ENCODE measurements at regions not wholly inside any gene's neighbourhood (a gene's known extent, or its start where the extent isn't known, plus 50 kb on each side); places are given as distances from the start of the nearest gene placed in this dataset.
A peak's percentile ranks its signal among the peaks of the same experiment; 100 is the strongest.

DNA sequence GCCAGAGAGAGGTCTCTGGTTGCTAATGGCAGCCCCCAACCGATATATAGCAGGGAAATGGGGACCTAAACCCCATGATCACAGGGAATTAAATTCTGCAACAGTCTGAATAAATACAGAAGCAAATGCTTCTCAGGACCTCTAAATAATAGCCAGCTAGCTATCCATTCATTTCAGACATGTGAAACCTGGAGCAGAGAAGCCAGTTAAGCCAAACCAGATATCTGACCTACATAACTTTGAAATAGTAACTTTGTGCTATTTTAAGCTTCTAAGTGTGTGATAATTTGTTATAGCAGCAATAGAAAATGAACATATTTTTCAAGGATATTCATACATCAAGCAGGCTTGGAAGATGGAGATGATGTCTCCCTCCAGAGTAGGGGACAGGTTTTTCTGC, 1062.9 kb upstream of the CADM2 start:
- DNase-seq (ENCODE audit: low spot score): no peak

GRCh38 chr3:83902787-83903533, 1055.8 kb upstream of the CADM2 start:
- no peak for DNase-seq (ENCODE audit: low spot score)

DNA sequence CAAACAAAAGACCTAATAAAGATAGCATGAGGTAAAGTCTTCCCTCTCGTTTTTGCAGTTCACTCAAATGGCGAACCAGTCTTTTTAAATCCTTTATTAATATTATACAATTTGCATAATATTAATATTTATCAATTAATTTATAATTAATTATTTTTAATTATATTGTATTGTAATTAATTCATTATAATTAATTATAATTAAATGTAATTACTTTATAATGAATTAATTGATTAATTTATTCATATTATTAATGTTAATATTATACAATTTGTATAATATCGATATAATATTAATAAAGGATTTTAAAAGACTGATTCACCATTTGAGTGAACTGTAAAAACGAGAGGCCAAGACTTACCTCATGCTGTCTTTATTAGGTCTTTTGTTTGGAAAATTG, 1045.4 kb upstream of the CADM2 start:
- no peak for DNase-seq (ENCODE audit: low spot score)

DNA sequence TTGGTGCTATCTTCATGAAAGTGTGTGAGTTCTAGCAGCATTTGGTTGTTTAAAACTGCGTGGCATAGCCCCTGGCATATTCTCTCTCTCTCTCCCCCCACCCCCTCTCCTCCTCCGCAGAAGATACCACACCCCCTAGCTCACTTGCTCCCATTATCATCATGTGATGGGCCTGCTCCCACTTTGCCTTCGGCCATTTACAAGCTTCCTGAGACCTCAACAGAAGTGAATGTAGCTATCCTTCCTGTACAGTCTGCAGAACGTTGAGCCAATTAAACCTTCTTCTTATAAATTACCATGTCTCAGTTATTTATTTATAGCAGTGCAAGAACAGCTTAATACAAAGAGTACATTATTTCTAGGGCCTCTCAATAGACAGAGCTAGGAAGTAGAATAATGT, 1032.5 kb upstream of the CADM2 start:
- DNase-seq (ENCODE audit: low spot score): no peak

DNA sequence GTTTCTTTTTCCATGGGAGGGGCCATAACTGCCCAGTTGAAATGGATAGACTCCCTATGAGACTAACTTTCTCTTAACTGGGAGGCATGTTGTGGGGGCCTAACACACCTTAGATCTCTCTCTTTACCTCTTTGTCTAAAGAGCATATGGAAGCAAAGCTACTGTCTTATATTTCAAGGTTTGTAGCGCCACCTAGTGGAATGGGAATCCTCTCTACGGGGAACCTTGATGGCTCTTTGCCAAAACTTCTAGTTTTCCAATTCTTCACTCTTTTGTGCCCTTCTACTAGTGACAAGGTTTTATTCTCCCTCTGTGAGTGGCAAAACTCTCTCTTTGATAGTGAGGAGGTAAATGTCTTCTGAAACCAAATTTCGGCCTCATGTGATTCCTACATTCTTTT, 1030.4 kb upstream of the CADM2 start:
- peak; percentile 33 for DNase-seq (ENCODE audit: low spot score)

GRCh38 chr3:83928903-83929302, 1029.9 kb upstream of the CADM2 start:
- DNase-seq (ENCODE audit: low spot score): no peak

DNA sequence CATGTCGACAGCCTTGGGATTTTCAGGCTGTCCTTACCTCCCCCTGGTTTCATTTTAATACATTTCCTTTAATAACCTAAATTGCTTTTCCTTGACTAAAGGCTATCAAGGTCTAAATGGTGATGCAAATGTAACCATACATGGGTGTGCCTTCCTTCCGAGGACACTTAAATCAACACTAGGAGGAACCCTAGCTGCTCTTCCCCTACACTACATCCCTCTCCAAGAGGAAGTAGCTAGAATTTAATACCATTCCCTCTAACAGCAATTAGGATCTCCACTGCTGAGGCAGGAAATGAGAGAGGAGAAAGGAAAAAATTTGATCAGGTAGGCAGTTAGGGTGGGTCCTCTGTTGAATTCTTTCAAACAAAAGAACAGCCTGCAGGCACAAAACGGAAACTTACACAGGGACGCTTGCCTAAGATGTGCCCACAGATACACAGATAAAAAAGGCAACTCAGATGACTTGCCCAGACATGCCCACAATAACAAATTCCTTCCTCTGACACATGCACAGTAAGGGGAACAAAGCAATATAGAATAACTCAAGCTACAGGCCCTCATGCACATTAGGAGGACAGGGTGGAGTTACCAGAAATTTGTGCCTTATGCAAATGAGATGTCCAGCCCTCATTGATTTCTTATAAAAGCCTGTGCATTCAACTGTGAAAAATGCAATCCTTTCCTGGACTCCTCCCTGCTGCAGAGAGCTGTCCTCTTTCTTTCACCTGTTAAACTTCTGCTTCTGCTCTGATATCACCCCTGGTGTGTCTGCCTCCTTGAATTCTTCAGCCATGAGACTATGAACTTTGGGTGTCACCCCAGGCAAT, 1024.4 kb upstream of the CADM2 start:
- DNase-seq (ENCODE audit: low spot score): peak; percentile 42

DNA sequence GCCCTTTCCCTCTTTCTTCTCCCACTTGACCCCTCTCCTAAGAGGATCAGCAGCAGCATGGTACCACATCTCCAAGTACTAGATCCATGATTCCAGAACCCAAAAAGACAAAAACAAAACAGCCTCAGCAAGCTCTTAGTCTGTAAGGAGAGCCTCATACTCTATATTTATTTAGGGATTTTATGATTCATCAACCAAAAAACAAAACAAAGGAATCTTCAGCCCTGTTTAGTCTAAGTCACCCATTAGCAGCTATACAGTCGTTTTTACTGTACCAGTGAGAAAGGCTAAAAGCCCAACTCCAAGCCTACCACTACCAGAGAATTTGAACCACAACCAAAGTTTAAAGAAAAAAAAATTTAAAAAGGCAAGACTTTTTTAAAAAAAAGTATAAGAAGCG, 1020.3 kb upstream of the CADM2 start:
- DNase-seq (ENCODE audit: low spot score): no peak

- no peak for DNase-seq (ENCODE audit: low spot score)
Observed at GRCh38 chr3:83941990-83942745, 1016.6 kb upstream of the CADM2 start.

- no peak for DNase-seq (ENCODE audit: low spot score)
Observed at GRCh38 chr3:83946049-83946448, 1012.7 kb upstream of the CADM2 start.

DNA sequence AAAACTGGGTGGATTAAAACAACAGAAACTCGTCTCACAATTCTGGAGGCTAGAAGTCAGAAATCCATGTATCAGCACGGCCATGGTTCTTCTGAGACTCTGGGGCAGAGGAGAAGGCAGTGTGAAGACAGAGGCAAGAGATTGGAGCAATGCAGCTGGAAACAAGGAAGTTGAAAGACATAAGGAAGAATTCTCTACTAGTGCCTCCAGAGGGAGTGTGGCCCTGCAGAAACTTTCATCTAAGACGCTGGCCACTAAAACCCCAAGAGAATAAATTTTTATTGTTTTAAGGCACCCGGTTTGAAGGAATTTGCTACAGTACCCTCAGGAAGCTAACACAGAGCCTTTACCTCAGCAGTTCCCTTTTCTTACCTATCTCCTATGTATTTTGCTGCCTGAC, 1012.2 kb upstream of the CADM2 start:
- DNase-seq (ENCODE audit: low spot score): peak; percentile 2

- no peak for DNase-seq (ENCODE audit: low spot score)
Observed at GRCh38 chr3:83948771-83949170, 1010.0 kb upstream of the CADM2 start.

- DNase-seq (ENCODE audit: low spot score): no peak
Observed at GRCh38 chr3:83953417-83954089, 1005.2 kb upstream of the CADM2 start.

DNA sequence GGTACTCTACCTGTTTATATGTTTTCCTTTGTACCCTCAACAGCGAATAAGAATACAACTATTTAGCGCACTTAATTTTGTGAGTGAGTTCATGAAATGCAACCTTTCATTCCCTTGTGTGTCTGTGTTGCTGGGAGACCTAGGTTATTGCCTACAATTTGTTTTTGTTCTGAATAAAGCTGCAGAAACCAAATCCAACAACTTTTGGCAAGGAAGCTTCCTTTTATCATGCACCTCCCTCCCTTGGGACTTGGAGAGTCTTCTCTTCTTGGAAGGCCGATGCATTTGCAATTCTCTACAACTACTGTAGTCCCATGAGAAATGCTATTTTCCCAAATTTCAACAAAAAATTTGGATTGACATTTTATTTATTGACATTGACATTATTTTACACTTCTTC, 1002.4 kb upstream of the CADM2 start:
- no peak for DNase-seq (ENCODE audit: low spot score)

DNA sequence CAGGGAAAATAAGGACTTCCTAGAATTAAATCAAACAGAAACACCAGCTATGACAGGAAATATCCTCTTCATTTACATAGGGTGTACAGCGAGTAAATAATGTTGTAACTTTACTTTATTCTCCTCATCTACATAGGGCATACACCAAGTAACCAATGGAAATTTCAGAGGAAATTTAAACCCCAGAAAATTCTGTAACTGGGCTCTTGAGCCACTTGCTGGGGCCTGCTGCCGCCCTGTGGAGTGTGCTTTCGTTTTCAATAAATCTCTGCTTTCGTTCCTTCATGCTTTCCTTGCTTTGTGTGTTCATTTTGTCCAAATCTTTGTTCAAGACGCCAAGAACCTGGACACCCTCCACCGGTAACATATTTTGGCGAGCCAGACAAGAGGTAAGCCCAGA, 990.4 kb upstream of the CADM2 start:
- no peak for DNase-seq (ENCODE audit: low spot score)

GRCh38 chr3:83971666-83972065, 987.1 kb upstream of the CADM2 start:
- DNase-seq (ENCODE audit: low spot score): no peak

DNA sequence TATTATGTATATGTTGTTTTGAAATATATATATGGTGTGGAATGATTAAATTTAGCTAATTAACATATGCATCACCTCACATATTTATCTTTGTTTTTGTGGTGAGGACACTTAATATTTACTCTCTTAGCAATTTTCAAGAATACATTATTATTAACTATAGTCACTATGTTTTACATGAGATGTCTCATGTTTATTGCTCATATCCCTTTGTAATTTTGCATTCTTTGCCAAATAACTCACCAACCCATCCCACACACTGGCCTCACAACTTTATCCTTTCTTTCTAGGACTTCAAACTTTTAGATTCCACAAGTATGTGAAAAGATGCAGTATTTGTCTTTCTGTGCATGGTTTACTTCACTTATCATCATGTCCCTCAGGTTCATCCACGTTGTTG, 950.2 kb upstream of the CADM2 start:
- DNase-seq (ENCODE audit: low spot score): no peak

GRCh38 chr3:84023842-84024241, 934.9 kb upstream of the CADM2 start:
- no peak for DNase-seq (ENCODE audit: low spot score)

GRCh38 chr3:84039099-84039498, 919.7 kb upstream of the CADM2 start:
- DNase-seq (ENCODE audit: low spot score): peak; percentile 1

DNA sequence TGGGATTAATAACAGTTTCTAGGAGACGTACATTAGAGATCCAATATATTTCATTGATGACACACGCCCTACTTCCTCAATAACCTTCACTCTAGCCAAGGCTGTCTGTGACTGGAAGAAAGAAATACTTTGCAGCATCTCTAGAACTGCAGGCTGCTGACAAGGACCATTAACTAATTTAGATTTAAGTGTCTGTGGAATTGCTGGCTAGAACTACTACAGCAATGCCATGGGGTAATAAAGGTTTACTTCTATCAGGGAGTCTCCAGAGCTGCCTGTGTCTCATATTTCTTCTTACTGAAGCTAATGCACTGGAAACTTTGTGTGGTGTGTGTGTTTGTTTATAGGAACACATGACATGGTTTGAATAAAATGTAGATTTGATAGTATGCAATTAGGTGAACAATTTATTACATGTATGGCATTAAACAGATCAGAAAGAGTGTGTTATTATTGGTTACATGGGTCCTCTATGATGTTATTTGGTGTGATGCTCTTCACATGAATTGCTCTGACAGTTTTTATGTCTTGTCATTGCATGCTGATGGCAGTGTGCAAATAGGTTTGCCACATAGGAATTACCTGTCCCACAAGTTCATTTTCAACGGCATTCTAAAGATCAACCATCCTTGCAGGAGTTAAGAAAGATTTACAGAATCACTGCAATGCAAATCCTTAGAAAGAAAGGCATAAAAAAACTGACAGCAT, 916.2 kb upstream of the CADM2 start:
- no peak for DNase-seq (ENCODE audit: low spot score)

DNA sequence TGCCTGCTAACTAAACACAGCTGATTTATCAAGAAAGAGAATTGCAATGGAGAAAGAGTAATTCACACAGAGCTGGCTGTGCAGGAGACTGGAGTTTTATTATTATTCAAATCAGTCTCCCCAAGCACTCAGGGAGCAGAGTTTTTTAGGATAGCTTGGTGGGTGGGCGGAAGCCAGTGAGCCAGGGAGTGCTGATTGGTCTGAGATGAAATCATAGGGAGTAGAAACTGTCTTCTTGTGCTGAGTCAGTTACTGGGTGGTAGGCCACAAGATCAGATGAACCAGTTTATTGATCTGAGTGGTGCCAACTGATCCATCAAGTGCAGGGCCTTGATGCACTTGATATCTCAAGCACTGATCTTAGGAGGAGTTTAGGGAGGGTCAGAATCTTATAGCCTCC, 891.9 kb upstream of the CADM2 start:
- no peak for DNase-seq (ENCODE audit: low spot score)

GRCh38 chr3:84073664-84074063, 885.1 kb upstream of the CADM2 start:
- DNase-seq (ENCODE audit: low spot score): no peak

Measured in kidney tubule cell (primary cell).